ENCODE measurements at regions not wholly inside any gene's neighbourhood (a gene's known extent, or its start where the extent isn't known, plus 50 kb on each side); places are given as distances from the start of the nearest gene placed in this dataset.
"Not testable (repeated sequence)": the region's sequence is repeated elsewhere in the genome, so short reads cannot be mapped to it uniquely, and the experiment has no call there.

DNA sequence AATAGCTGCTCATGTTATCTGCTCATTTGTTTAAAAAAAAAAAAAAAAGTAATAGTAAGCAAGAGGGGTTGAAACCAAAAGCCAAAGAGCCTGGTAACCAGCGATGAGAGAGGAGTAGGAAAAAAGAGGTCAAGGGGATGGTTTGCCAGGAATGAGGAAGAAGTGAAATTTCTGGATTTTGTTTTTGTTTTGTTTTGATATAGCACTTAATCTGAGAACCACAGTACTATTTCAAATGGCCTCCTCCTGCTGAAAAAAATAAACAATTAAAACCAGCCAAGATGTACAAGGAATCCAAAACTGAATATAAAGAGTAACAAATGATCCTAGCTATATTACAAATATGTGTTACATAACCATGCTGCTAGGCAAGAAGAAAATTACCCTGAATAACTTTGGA lies 213.1 kb downstream of the FGFR2 start:
- no peak overlapping the region for H3K4me3 ChIP-seq
- H3K9me3 ChIP-seq: peaks cover 9% of the 10 kb centered on the region
- H3K9ac ChIP-seq: no peak overlapping the region
- no peak overlapping the region for H3K27ac ChIP-seq
- no peaks in the 10 kb centered on the region for H4K20me1 ChIP-seq
- peaks cover 4% of the 10 kb centered on the region; the same call in 1 of the 2 replicates for H3K4me1 ChIP-seq
- no peaks in the 10 kb centered on the region for H3K27me3 ChIP-seq
- H3K4me2 ChIP-seq: no peak overlapping the region
- TF ChIP-seq Cebpa-rat (IDR thresholded peaks at IDR 0.05): no peak
- no peaks in the 10 kb centered on the region for H3K36me3 ChIP-seq

DNA sequence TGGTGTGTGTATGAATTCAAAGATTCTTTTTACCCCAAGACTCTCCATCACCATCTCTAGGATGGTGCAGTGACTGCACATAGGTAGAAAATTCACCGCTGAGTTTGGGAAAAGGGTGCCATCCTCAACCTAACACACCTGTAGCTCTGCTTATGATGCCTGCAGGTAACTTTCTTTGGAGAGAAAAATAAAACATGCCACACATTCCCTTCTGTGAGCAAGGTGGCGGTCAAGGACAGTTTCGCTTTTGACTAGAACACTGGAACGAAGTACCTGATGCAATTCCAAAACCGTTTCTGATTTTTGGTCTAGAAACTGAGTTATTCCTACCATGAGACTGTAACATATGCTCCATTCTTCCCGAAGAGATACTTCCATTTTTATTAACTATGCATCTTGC lies 205.6 kb downstream of the FGFR2 start:
- H3K36me3 ChIP-seq: no peaks in the 10 kb centered on the region
- H3K9me3 ChIP-seq: no peaks in the 10 kb centered on the region
- TF ChIP-seq Cebpa-rat (IDR thresholded peaks at IDR 0.05): no peak
- peaks cover 23% of the 10 kb centered on the region for H3K4me1 ChIP-seq
- no peak overlapping the region for H3K9ac ChIP-seq
- H4K20me1 ChIP-seq: no peaks in the 10 kb centered on the region
- no peak overlapping the region for H3K4me2 ChIP-seq
- H3K4me3 ChIP-seq: no peak overlapping the region
- H3K27ac ChIP-seq: no peak overlapping the region
- H3K27me3 ChIP-seq: no peaks in the 10 kb centered on the region; the same call in 1 of the 2 replicates

- Histone ChIP-seq H3K4me2 (0 out of 2 replicates have a peak overlapping the region, but pooled peaks have one; percentile 11), H3K27me3 (no peaks in the 10 kb centered on the region; the same call in 1 of the 2 replicates), H3K27ac (no peak overlapping the region), H3K4me1 (peaks cover 18% of the 10 kb centered on the region), H3K9ac (no peak overlapping the region), H3K9me3 (no peaks in the 10 kb centered on the region), H3K36me3 (no peaks in the 10 kb centered on the region), H3K4me3 (no peak overlapping the region), H4K20me1 (no peaks in the 10 kb centered on the region)
- TF ChIP-seq Cebpa-rat (IDR thresholded peaks at IDR 0.05): no peak
Measured at GRCh38 chr10:121393522-121393921, 204.7 kb downstream of the FGFR2 start.

- H3K27me3 ChIP-seq, H3K4me3 ChIP-seq, H3K4me1 ChIP-seq, H4K20me1 ChIP-seq, H3K4me2 ChIP-seq, H3K36me3 ChIP-seq, H3K27ac ChIP-seq, H3K9ac ChIP-seq, H3K9me3 ChIP-seq: not testable (repeated sequence)
Measured at GRCh38 chr10:121400507-121400906, 197.7 kb downstream of the FGFR2 start.

DNA sequence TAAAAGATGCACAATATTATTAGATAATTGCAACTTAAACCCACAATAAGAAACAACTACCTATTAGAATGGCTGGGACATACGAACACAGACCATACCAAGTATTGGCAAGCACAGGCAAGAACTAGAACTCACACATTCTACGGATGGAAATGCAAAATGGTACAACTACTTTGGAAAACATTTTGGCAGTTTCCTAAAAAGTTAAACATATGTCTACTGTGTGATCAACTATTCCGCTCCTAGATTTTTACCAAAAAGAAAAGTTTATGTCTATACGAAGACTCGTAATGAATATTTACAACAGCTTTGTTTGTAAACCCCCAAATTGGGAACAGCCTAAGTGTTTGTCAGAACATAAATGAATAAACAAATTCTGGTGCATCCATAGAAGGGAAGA lies 194.7 kb downstream of the FGFR2 start:
- Histone ChIP-seq H3K27me3 (no peaks in the 10 kb centered on the region), H3K9me3 (no peaks in the 10 kb centered on the region), H3K4me3 (no peak overlapping the region), H3K4me2 (no peak overlapping the region), H3K36me3 (no peaks in the 10 kb centered on the region), H4K20me1 (no peaks in the 10 kb centered on the region), H3K27ac (no peak overlapping the region), H3K4me1 (no peaks in the 10 kb centered on the region), H3K9ac (no peak overlapping the region)
- no peak for TF ChIP-seq Cebpa-rat (IDR thresholded peaks at IDR 0.05)

GRCh38 chr10:121404611-121405010 lies 193.6 kb downstream of the FGFR2 start:
- no peak for TF ChIP-seq Cebpa-rat (IDR thresholded peaks at IDR 0.05)
- H3K36me3 ChIP-seq: no peaks in the 10 kb centered on the region

GRCh38 chr10:121405096-121405495 lies 193.1 kb downstream of the FGFR2 start:
- Histone ChIP-seq H3K9me3 (no peaks in the 10 kb centered on the region), H3K4me3 (no peak overlapping the region), H4K20me1 (no peaks in the 10 kb centered on the region), H3K27me3 (no peaks in the 10 kb centered on the region), H3K36me3 (no peaks in the 10 kb centered on the region), H3K27ac (no peak overlapping the region), H3K4me1 (peaks cover 2% of the 10 kb centered on the region; the same call in 1 of the 2 replicates), H3K9ac (no peak overlapping the region), H3K4me2 (no peak overlapping the region)
- no peak for TF ChIP-seq Cebpa-rat (IDR thresholded peaks at IDR 0.05)

More at GRCh38 chr10:121404611-121405010, 193.6 kb downstream of the FGFR2 start:
- Histone ChIP-seq H3K27me3 (no peaks in the 10 kb centered on the region), H3K9ac (no peak overlapping the region), H4K20me1 (no peaks in the 10 kb centered on the region), H3K4me1 (no peaks in the 10 kb centered on the region), H3K4me3 (no peak overlapping the region), H3K4me2 (no peak overlapping the region), H3K27ac (no peak overlapping the region), H3K9me3 (no peaks in the 10 kb centered on the region)

DNA sequence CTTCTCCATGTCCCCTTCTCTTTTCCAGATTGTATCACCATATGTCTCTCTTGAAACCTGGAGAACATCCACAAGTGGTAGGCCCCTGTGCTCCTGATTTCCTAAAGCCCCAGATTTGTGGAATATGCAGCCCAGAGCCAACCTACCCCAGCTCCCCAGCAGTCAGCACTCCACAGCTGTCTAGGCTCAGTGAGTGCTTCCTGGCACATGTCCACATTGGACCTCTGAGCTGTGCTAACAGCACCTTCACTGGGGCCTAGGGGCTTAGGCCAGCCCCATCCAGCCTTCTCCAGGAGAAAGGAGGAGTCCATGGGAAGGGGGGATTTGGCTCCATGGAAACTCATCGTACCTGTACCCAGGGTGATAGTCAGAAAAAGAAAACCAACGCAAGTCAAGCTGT lies 192.7 kb downstream of the FGFR2 start:
- Histone ChIP-seq H3K4me3 (no peak overlapping the region), H3K4me1 (peaks cover 6% of the 10 kb centered on the region; the same call in 1 of the 2 replicates), H3K4me2 (no peak overlapping the region), H4K20me1 (no peaks in the 10 kb centered on the region), H3K9ac (no peak overlapping the region), H3K27ac (no peak overlapping the region), H3K27me3 (no peaks in the 10 kb centered on the region), H3K9me3 (no peaks in the 10 kb centered on the region), H3K36me3 (no peaks in the 10 kb centered on the region)
- no peak for TF ChIP-seq Cebpa-rat (IDR thresholded peaks at IDR 0.05)

DNA sequence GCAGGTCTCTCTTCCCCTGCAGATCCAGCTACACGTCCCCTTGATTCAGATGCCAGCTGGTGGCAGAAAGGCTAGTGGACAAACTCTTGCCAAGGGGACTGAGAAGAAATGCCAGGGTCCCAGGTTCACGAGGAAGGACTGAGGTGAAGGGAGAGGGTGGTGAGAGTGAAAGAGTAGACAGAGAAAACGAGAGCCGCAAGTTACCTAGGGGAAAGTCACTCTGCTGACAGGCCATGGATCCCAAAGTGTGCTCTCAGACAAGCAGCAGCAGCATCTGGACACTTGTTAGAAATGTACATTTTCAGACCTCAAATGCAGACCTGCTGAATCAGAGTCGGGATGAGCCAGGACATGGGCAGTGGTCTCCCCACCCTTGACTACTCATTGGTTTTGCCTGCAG lies 192.3 kb downstream of the FGFR2 start:
- no peak overlapping the region for H3K4me2 ChIP-seq
- H3K4me1 ChIP-seq: peaks cover 8% of the 10 kb centered on the region; the same call in 1 of the 2 replicates
- no peaks in the 10 kb centered on the region for H3K36me3 ChIP-seq
- H4K20me1 ChIP-seq: no peaks in the 10 kb centered on the region
- H3K4me3 ChIP-seq: no peak overlapping the region
- no peak overlapping the region for H3K27ac ChIP-seq
- H3K9me3 ChIP-seq: no peaks in the 10 kb centered on the region
- TF ChIP-seq Cebpa-rat (IDR thresholded peaks at IDR 0.05): no peak
- no peaks in the 10 kb centered on the region for H3K27me3 ChIP-seq
- no peak overlapping the region for H3K9ac ChIP-seq

GRCh38 chr10:121406823-121407545 lies 191.3 kb downstream of the FGFR2 start:
- Histone ChIP-seq H3K4me2 (no peak overlapping the region), H3K27ac (no peak overlapping the region), H3K4me3 (no peak overlapping the region), H4K20me1 (no peaks in the 10 kb centered on the region), H3K4me1 (peaks cover 8% of the 10 kb centered on the region; the same call in 1 of the 2 replicates), H3K36me3 (no peaks in the 10 kb centered on the region), H3K9me3 (no peaks in the 10 kb centered on the region), H3K9ac (no peak overlapping the region), H3K27me3 (no peaks in the 10 kb centered on the region)
- TF ChIP-seq Cebpa-rat (IDR thresholded peaks at IDR 0.05): no peak

All from BLaER1 (cell line).